GM18505 (cell line): ENCODE measurements at regions not wholly inside any gene's neighbourhood (a gene's known extent, or its start where the extent isn't known, plus 50 kb on each side); places are given as distances from the start of the nearest gene placed in this dataset.
A peak's percentile ranks its signal among the peaks of the same experiment; 100 is the strongest.

Source experiments
- ATAC-seq: cut with Tn5 transposase; IDR thresholded peaks from one replicate; pipeline ENCODE4 v1.9.1; 2021; ENCODE audit not compliant: unreplicated experiment
- POLR2A ChIP-seq: IDR thresholded peaks from 4 replicates; pipeline ENCODE4 v1.6.1; 2011; ENCODE audit warnings: borderline replicate concordance; ENCODE audit not compliant: insufficient read depth, insufficient read length; ENCODE audit errors: extremely low read depth

DNA sequence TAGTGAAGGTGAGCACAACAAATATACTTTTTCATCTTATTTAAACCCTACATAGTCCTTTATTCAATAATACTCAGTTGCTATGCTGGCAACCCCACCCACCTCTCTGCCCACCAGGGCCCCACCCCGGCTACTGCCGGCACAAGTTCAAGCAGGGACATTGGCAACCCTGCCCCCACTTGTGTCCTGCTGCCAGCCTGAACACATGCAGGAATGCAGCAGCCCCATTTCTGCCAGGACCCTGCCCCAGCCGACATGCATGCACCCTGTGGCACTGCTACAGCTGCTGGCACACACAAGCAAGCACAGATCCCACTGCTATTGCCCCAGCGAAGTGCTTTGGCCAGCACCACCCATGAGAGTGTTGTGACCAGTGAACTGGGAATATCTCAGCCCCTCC, 289.8 kb downstream of the COG6 start:
- TF ChIP-seq POLR2A, result no peak
- ATAC-seq, result no peak

- TF ChIP-seq POLR2A, result no peak
- no peak for ATAC-seq
These were observed 291.3 kb downstream of the COG6 start for GRCh38 chr13:39946769-39947168.

DNA sequence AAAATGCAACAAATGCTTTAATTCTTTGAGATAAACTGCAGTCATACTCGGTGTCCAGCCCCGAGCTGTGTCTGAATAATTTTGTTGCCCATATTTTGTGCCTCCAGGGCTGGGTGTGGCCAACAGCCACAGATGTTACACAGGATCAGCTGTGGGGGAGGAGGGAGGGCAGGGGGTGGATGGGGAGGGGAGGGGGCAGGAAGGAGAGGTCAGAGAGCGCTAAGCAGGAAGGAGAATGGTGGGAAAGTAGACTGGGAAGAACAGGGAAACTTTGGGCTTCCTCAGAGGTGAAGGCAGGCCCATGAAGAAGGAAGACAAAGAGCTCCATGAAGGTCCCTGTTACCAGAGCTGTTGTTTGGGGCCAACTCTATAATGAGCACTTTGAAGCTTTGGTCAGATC, 295.8 kb downstream of the COG6 start:
- no peak for ATAC-seq
- TF ChIP-seq POLR2A, result no peak

DNA sequence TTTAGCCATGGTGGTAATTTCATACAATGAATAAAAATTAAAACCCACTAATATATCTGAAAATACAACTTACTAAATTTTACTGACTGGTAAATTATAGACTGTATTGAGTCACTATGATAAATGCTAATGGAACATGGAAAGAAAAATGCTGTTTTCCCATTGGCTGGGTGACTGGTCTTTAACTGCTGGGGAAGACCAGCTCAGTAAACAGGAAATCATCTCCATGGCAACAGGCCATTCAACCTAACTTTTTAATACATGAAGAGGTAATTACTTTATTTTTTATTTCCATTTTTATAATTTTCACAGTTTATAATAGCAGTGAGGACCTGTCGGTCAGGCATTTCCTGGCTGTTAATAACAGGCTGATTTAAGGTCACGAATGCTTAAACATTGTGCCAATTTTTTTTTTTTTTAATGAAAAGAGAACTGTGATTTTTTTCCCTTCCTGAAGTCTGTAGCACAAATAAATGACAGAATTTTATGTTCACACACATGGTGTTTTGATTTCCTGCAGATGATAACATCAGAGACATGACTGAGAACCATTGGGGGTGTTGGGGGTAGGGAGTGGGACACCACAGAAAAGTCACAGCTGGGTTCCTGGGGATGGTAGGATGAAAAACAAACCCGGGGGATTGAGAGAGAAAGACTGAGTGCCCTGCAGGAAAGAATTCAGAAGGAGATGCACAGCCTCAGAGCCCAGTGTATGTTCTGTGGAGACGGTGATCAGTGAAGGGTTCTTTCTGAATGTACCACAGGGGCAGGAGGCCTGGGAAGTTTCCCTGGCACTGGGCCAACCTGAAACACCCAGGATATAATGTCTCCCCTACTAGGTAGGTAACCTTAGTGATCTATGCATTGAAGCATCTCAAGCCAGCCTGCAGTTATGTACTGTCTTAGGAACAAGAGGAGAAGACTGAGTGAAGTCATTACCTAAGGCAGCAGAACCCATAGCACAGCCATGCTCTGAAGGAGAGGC, 297.1 kb downstream of the COG6 start:
- TF ChIP-seq POLR2A, result no peak
- no peak for ATAC-seq

DNA sequence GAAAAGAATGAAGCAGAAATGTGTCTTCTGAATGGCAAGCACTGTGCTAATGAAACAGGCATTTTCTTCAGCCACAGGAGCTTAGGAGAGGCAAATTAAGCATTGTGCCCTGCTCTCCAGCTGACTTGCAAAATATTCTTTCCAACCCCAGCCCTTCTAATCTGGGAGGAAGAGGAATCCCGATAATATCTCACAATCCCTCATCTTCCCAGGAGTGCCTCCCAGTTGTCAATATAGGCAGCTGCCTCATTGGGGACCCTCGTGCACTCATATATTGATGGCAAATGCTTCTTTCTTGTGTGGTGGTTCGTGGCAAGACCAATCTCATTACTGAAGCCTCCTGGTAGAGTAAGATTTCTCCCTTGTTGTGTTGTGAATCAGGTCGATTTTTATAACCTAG, 299.0 kb downstream of the COG6 start:
- TF ChIP-seq POLR2A, result no peak

GRCh38 chr13:39955560-39955959, 300.1 kb downstream of the COG6 start:
- ATAC-seq, result peak; percentile 32

More for the DNA sequence above, 299.0 kb downstream of the COG6 start:
- no peak for ATAC-seq

DNA sequence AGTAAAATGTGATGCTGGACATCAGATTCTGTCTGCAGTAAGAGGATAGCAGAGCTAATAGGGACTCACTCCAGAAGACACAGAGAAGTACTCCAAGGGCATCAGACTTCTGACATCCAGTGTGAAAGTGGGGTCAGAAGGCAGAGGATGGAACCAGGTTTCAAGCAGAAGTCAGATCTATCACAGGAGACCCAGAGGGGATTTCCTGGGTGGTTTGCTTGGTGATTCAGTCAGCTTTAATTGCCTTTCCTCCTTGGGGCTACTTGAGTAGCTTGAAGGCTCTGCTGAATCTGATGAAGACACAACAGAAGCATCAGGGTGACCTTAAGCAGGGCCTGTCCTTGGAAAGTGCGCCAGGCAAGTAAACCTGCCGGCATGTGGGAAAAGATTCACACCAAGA, 300.6 kb downstream of the COG6 start:
- TF ChIP-seq POLR2A, result no peak
- peak; percentile 75 for ATAC-seq

More at GRCh38 chr13:39955560-39955959, 300.1 kb downstream of the COG6 start:
- TF ChIP-seq POLR2A, result no peak

DNA sequence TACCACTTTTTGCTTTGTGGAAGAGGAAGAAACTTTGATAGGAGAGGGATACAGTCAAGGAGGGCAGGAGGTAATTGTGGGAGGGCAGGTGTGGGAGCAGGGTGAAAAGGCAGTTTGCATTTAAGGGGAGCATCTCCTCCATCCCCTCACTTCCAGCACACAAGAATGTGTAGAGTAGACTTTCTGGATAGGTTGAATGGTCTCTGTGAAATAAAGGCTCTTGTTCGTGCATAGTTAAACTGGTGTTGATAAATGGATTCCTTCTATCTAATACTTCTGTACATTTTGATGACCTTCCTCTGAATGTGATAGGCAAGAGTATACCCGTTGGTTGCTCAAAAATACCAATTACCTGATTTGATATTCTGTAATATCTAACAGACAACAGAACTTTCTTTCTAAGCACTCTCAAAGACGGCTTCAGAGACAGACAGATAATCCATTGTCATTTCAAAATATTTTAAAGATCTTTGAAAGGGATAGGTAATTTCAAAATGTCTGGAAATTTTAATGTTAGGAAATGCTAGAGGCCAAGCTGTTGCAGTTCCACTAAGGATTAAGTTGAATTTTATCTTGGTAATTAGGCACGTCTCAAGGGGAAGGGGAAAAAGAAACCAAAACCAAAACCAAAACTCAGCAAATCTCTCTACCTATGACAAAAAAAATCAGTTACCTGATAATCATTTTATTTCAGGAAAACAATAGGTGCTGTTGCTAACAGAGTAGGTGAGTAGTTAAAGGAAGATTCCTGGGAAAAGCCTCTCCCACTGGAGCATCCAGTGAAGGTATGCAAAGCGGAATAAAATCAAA, 302.6 kb downstream of the COG6 start:
- ATAC-seq, result no peak
- no peak for TF ChIP-seq POLR2A

DNA sequence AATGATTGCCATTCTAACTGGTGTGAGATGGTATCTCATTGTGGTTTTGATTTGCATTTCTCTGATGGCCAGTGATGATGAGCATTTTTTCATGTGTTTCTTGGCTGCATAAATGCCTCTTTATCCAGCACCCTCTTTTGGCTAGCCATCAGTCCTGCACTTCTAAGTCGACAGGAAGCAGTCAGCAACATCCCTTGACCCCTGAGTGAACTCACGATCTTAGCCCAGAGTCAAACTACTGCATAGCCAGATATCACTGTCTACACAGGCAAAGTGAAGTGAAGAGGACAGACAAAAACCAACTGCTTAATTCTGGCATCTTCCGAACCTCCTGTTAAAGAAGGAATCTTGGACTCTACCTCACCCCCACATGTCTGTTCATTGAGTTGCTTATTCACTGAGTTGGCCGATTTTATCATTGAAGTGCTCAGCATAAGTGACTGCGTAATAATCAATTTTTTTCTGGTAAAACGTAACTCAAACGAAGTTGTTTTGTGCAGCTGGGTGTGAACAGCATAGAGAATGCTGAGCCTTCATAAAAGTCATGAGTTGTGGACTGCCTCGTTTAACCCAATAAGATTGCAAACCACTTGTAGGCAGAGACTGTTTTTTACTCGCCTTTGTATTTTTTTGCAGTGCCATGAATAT, 304.2 kb downstream of the COG6 start:
- no peak for ATAC-seq
- no peak for TF ChIP-seq POLR2A

- TF ChIP-seq POLR2A, result no peak
- no peak for ATAC-seq
These were observed 304.7 kb downstream of the COG6 start for GRCh38 chr13:39960191-39960590.

DNA sequence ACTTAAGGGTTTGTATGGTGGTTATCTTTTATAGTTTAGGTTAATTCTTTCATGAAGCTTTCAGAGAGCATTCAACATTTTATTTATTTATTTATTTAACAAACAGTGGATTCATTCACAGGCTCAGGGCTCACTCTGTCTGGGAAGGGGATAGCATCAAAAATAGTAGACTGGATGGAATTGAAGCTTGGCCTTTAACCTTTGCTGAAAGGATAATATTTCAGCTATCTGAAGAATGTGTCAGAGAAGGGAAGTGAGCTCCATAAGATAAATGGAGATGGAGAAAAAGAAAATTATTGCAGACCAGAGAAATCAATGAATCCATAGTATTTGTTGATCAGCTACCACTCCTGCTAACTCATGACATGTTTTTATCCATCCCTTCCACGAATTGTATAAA, 305.6 kb downstream of the COG6 start:
- no peak for TF ChIP-seq POLR2A
- no peak for ATAC-seq

DNA sequence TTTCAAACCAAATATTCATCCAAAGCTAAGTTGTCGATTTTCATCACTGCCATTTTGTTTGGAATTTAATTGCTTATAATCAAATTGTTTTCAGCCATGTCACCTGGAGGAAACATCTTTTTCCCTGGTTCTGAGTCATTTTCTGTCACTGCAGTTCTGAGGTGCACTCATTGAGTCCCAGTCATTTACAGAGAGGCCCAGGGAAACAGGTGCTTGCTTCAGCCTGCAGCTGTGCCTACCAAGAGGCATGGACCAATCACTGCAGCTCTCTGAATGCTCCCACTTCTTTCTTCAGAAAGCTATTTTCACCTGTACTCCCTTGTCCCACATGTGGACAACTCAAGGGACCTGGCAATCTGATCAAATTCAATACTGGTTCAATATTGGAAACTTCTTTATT, 308.1 kb downstream of the COG6 start:
- no peak for ATAC-seq
- no peak for TF ChIP-seq POLR2A

DNA sequence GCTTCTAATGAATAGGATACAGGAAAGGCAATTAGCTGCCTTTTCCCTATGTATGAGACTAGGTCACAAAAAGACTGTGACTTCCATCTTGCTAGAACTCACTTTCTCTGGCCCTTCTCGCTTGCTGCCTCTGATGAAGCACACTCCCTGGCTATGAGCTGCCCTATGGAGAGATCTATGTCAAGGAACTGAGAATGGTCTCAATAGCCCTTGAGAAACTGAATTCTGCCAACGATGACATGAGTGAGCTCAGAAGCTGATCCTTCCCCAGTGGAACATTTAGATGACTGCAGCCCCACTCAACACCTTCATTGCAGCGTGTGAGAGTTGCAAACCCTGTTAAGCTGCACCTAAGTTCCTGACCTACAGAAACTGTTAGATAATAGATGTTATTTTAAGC, 309.8 kb downstream of the COG6 start:
- no peak for ATAC-seq
- no peak for TF ChIP-seq POLR2A

DNA sequence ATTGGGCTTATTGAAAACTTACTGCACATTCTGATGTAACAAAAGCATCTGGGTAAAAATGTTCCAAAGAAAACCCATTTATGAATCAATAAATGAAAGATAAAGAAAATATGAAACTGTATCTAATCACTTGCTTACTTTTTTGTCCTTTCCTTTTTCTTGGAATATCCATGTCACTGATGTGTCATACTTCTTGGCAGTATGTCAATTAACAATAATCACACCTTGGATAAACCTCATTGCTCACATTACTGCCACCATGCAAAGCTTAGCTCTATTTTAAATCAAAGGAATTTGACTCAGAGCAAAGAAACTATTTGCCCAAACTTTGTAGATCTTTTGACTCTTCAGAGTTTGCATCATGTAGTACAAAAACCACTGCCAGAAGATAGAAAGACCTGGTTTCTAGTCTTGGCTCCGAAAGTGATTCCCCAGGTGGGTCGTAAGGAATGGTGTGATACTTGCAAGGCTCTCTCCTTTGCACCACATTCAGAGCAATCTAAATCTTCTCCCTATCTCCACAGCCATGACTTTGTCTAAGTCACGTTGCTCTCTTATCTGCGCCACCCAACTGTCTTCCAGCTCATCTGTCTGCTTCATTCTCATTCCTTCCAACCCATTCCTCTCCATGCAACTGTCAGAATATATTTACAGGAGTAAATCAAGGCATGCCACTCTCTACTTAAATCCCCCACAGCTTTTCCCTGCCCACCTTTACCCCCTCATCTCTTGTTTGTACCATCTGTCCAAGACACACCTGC, 311.9 kb downstream of the COG6 start:
- TF ChIP-seq POLR2A, result no peak
- no peak for ATAC-seq
